H1 (cell line): ENCODE measurements at regions not wholly inside any gene's neighbourhood (a gene's known extent, or its start where the extent isn't known, plus 50 kb on each side); places are given as distances from the start of the nearest gene placed in this dataset.

ENCODE experiments used
- CHD7 ChIP-seq: fragments of 300-600 bp; sonication (generic); IDR thresholded peaks from 2 replicates; pipeline ENCODE4 v1.7.1; 2012; ENCODE audit warnings: low read length, moderate library complexity, mild to moderate bottlenecking, inconsistent platforms; ENCODE audit not compliant: insufficient replicate concordance
- RFX5 ChIP-seq: IDR thresholded peaks from 2 replicates; pipeline ENCODE4 v1.6.1; 2011; ENCODE audit warnings: low read depth, low read length, improper control_type of control experiment, borderline replicate concordance
- RNF2 ChIP-seq: fragments of 200-900, 300-1000 bp; sonication (generic); IDR thresholded peaks from 2 replicates; pipeline ENCODE4 v1.7.1; 2016; ENCODE audit warnings: borderline replicate concordance, low read depth, mild to moderate bottlenecking, antibody characterized with exemption, low read length; ENCODE audit not compliant: poor library complexity, severe bottlenecking; ENCODE audit errors: missing control alignments
- TBP ChIP-seq: IDR thresholded peaks from 2 replicates; pipeline ENCODE4 v1.6.1; 2011; ENCODE audit warnings: low read depth, low read length, improper control_type of control experiment

GRCh38 chr1:217224201-217224600 is 406.7 kb downstream of the GPATCH2 start (continued):
- no peak for TF ChIP-seq CHD7
- TF ChIP-seq RNF2, result no peak
- TF ChIP-seq RFX5, result no peak
- TF ChIP-seq TBP, result no peak
